OCI-LY7 (cell line): ENCODE measurements at regions not wholly inside any gene's neighbourhood (a gene's known extent, or its start where the extent isn't known, plus 50 kb on each side); places are given as distances from the start of the nearest gene placed in this dataset.

Experiments used
- EZH2phosphoT487 ChIP-seq: fragments of 200-600 bp; sonication (generic); IDR thresholded peaks from 2 replicates; pipeline ENCODE4 v1.6.1; 2018; ENCODE audit warnings: low read depth, borderline replicate concordance, mild to moderate bottlenecking, mixed run types, antibody characterized with exemption, low read length, moderate library complexity, mixed read lengths
- TF ChIP-seq, protein P1 (sequence below): fragments of 200-600 bp; sonication (generic); conservative IDR thresholded peaks from 2 replicates; pipeline ENCODE4 v1.5.1; 2014; ENCODE audit warnings: mild to moderate bottlenecking, antibody characterized with exemption, low read length, moderate library complexity, mixed read lengths

DNA sequence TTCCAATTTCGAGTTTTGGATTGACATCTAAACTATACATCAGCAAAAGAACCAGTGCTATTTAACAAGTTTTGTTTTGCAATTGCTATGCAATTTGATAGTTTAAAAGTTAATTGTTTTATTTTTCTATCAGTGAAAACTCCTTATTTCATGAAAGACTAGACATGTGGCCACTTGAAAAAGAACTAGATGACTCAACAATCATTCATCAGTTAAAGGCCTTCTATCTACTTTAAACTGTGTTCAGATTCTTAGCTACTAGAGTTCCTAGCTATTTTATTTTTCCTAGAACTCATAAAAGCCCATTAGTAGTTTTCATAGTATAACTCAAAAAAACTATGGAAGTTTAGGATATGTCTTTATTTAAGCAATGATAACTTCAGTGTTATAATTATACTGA lies 104.6 kb upstream of the LSM8 start:
- TF ChIP-seq, protein P1, sequence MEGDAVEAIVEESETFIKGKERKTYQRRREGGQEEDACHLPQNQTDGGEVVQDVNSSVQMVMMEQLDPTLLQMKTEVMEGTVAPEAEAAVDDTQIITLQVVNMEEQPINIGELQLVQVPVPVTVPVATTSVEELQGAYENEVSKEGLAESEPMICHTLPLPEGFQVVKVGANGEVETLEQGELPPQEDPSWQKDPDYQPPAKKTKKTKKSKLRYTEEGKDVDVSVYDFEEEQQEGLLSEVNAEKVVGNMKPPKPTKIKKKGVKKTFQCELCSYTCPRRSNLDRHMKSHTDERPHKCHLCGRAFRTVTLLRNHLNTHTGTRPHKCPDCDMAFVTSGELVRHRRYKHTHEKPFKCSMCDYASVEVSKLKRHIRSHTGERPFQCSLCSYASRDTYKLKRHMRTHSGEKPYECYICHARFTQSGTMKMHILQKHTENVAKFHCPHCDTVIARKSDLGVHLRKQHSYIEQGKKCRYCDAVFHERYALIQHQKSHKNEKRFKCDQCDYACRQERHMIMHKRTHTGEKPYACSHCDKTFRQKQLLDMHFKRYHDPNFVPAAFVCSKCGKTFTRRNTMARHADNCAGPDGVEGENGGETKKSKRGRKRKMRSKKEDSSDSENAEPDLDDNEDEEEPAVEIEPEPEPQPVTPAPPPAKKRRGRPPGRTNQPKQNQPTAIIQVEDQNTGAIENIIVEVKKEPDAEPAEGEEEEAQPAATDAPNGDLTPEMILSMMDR, result no peak
- TF ChIP-seq EZH2phosphoT487, result no peak
